Bronchial epithelial cell (primary cell): ENCODE measurements at regions not wholly inside any gene's neighbourhood (a gene's known extent, or its start where the extent isn't known, plus 50 kb on each side); places are given as distances from the start of the nearest gene placed in this dataset.
A peak's percentile ranks its signal among the peaks of the same experiment; 100 is the strongest.

Source experiments
- DNase-seq: peaks from one replicate; pipeline ENCODE4 v3.0.0-alpha.2; 2010; ENCODE audit warnings: low read depth
- FAIRE-seq: peaks from 2 replicates; lab custom pipeline; 2011; peaks lifted over from hg19 to GRCh38; lab: Jason Lieb, UNC
- H3K27me3 ChIP-seq: 2 replicates; pipeline ENCODE4 v1.5.1; 2011; ENCODE audit warnings: low read length; ENCODE audit not compliant: control insufficient read depth, insufficient read depth
- H3K36me3 ChIP-seq: 2 replicates; pipeline ENCODE4 v1.5.1; 2011; ENCODE audit warnings: low read length; ENCODE audit not compliant: control insufficient read depth, insufficient read depth
- H3K4me3 ChIP-seq: 2 replicates; pipeline ENCODE4 v1.5.1; 2011; ENCODE audit warnings: mild to moderate bottlenecking, low read depth, low read length, control low read depth
- CTCF ChIP-seq: IDR thresholded peaks from 2 replicates; pipeline ENCODE4 v1.5.1; 2011; ENCODE audit warnings: mild to moderate bottlenecking, moderate library complexity, low read length, control low read depth, inconsistent platforms; ENCODE audit not compliant: insufficient read depth, severe bottlenecking

GRCh38 chr2:53353135-53354114 is 414.2 kb upstream of the CHAC2 start:
- DNase-seq (peak; percentile 53), FAIRE-seq (peak; percentile 32)
- H3K36me3 ChIP-seq: no peaks in the 10 kb centered on the region
- H3K27me3 ChIP-seq: no peaks in the 10 kb centered on the region
- TF ChIP-seq CTCF: no peak
- H3K4me3 ChIP-seq: no peak overlapping the region

- no peak for FAIRE-seq
- peak; percentile 35 for DNase-seq
Observed at GRCh38 chr2:53347269-53347668, 420.3 kb upstream of the CHAC2 start.

GRCh38 chr2:53342248-53342647 is 425.4 kb upstream of the CHAC2 start:
- TF ChIP-seq CTCF: no peak
- Histone ChIP-seq H3K27me3 (no peaks in the 10 kb centered on the region), H3K4me3 (no peak overlapping the region), H3K36me3 (no peaks in the 10 kb centered on the region)
- FAIRE-seq: no peak
- DNase-seq: no peak

More at GRCh38 chr2:53347269-53347668, 420.3 kb upstream of the CHAC2 start:
- Histone ChIP-seq H3K27me3 (no peaks in the 10 kb centered on the region), H3K36me3 (no peaks in the 10 kb centered on the region), H3K4me3 (no peak overlapping the region)
- no peak for TF ChIP-seq CTCF

GRCh38 chr2:53334610-53335009 is 433.0 kb upstream of the CHAC2 start:
- H3K27me3 ChIP-seq: no peaks in the 10 kb centered on the region
- FAIRE-seq: no peak
- no peaks in the 10 kb centered on the region for H3K36me3 ChIP-seq
- no peak for TF ChIP-seq CTCF
- no peak overlapping the region for H3K4me3 ChIP-seq
- no peak for DNase-seq

GRCh38 chr2:53331667-53332066 is 435.9 kb upstream of the CHAC2 start:
- Histone ChIP-seq H3K27me3 (no peaks in the 10 kb centered on the region), H3K36me3 (no peaks in the 10 kb centered on the region), H3K4me3 (no peak overlapping the region)
- no peak for DNase-seq
- no peak for TF ChIP-seq CTCF
- no peak for FAIRE-seq

GRCh38 chr2:53317861-53318260 is 449.7 kb upstream of the CHAC2 start:
- no peak for TF ChIP-seq CTCF
- Histone ChIP-seq H3K4me3 (no peak overlapping the region), H3K36me3 (no peaks in the 10 kb centered on the region), H3K27me3 (no peaks in the 10 kb centered on the region)
- FAIRE-seq (no peak), DNase-seq (no peak)
